A172 (cell line): ENCODE measurements at regions not wholly inside any gene's neighbourhood (a gene's known extent, or its start where the extent isn't known, plus 50 kb on each side); places are given as distances from the start of the nearest gene placed in this dataset.
A peak's percentile ranks its signal among the peaks of the same experiment; 100 is the strongest.
"Not testable (repeated sequence)": the region's sequence is repeated elsewhere in the genome, so short reads cannot be mapped to it uniquely, and the experiment has no call there.

ENCODE experiments used
- DNase-seq: peaks from one replicate; pipeline ENCODE4 v3.0.0-alpha.2; 2015; ENCODE audit warnings: low spot score

GRCh38 chr11:60592601-60593000 is 77.4 kb downstream of the MS4A13 start:
- no peak for DNase-seq

- no peak for DNase-seq
Observed at GRCh38 chr11:60594998-60595642, 79.9 kb downstream of the MS4A13 start.

GRCh38 chr11:60607483-60607882 is 91.9 kb upstream of the MS4A8 start:
- no peak for DNase-seq

GRCh38 chr11:60609632-60610031 is 89.8 kb upstream of the MS4A8 start:
- no peak for DNase-seq

- DNase-seq: no peak
Observed at GRCh38 chr11:60610702-60611101, 88.7 kb upstream of the MS4A8 start.

- DNase-seq: no peak
Observed at GRCh38 chr11:60615497-60615896, 83.9 kb upstream of the MS4A8 start.

- not testable (repeated sequence) for DNase-seq
Observed at GRCh38 chr11:60621940-60622339, 77.5 kb upstream of the MS4A8 start.

- not testable (repeated sequence) for DNase-seq
Observed at GRCh38 chr11:60622776-60623175, 76.6 kb upstream of the MS4A8 start.

- peak; percentile 64 for DNase-seq
Observed at GRCh38 chr11:60625262-60625661, 74.2 kb upstream of the MS4A8 start.

- DNase-seq: no peak
Observed at GRCh38 chr11:60629399-60629798, 70.0 kb upstream of the MS4A8 start.

- no peak for DNase-seq
Observed at GRCh38 chr11:60631944-60632343, 67.5 kb upstream of the MS4A8 start.

GRCh38 chr11:60633645-60634044 is 65.8 kb upstream of the MS4A8 start:
- no peak for DNase-seq

- no peak for DNase-seq
Observed at GRCh38 chr11:60634126-60634525, 65.3 kb upstream of the MS4A8 start.

GRCh38 chr11:60641940-60642339 is 57.5 kb upstream of the MS4A8 start:
- no peak for DNase-seq

- DNase-seq: no peak
Observed at GRCh38 chr11:60647087-60647486, 52.3 kb upstream of the MS4A8 start.
